Liver (tissue), 3 donors: ENCODE measurements at regions not wholly inside any gene's neighbourhood (a gene's known extent, or its start where the extent isn't known, plus 50 kb on each side); places are given as distances from the start of the nearest gene placed in this dataset.

Experiments
- EGR1 ChIP-seq, 2 donors: IDR thresholded peaks; 2 replicates each; pipeline ENCODE4 v1.6.1; 2016 to 2018; ENCODE audit warnings: antibody characterized with exemption in 2 of 2, low read depth in 2 of 2
- FOXA1 ChIP-seq: IDR thresholded peaks from 2 replicates; pipeline ENCODE4 v1.6.1; 2016; ENCODE audit warnings: antibody characterized with exemption
- GABPA ChIP-seq, 2 donors: IDR thresholded peaks in 1 of 2; conservative IDR thresholded peaks in 1 of 2; 2 replicates each; pipeline ENCODE4 v1.6.1; 2016; ENCODE audit warnings: antibody characterized with exemption in 2 of 2, mild to moderate bottlenecking in 1 of 2, moderate library complexity in 1 of 2
- HNF4A ChIP-seq, 2 donors: conservative IDR thresholded peaks; 2 replicates each; pipeline ENCODE4 v1.6.1; 2016; ENCODE audit warnings: antibody characterized with exemption in 2 of 2, mild to moderate bottlenecking in 2 of 2
- JUND ChIP-seq, 2 donors: IDR thresholded peaks; 2 replicates each; pipeline ENCODE4 v1.6.1; 2016; ENCODE audit warnings: antibody characterized with exemption in 2 of 2
- TAF1 ChIP-seq: conservative IDR thresholded peaks from 2 replicates; pipeline ENCODE4 v1.6.1; 2016; ENCODE audit warnings: antibody characterized with exemption, mild to moderate bottlenecking
- TF ChIP-seq, protein P1 (sequence below): fragments of 150-350 bp; IDR thresholded peaks from 2 replicates; pipeline ENCODE4 v1.5.1; 2017; ENCODE audit warnings: improper control_type of control experiment, low read depth, low read length; ENCODE audit not compliant: missing input control
- TF ChIP-seq, protein P2 (sequence below): IDR thresholded peaks from 2 replicates; pipeline ENCODE4 v1.6.1; 2016; ENCODE audit warnings: antibody characterized with exemption, mild to moderate bottlenecking
- TF ChIP-seq, protein P3 (sequence below): IDR thresholded peaks from 2 replicates; pipeline ENCODE4 v1.6.1; 2016; ENCODE audit warnings: antibody characterized with exemption
- donor health status: healthy.
- donor health status: healthy.

DNA sequence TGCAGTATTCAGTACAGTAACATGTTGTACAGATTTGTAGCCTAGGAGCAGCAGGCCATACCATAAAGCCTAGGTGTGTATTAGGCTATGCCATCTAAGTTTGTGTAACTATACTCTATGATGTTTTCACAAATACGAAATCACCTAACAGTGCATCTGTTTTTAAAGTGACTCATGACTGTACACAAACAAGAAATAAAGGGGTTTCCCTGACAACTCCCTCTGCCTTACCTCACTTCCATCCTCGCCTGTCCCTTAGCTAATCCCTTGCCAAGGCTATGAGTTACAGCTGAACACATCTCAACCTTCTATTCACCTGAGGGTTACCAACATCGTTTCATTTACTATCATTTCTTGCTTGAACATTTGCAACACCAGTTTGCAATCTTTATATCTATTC is 78.6 kb upstream of the RPRM start:
- TF ChIP-seq, protein P1, sequence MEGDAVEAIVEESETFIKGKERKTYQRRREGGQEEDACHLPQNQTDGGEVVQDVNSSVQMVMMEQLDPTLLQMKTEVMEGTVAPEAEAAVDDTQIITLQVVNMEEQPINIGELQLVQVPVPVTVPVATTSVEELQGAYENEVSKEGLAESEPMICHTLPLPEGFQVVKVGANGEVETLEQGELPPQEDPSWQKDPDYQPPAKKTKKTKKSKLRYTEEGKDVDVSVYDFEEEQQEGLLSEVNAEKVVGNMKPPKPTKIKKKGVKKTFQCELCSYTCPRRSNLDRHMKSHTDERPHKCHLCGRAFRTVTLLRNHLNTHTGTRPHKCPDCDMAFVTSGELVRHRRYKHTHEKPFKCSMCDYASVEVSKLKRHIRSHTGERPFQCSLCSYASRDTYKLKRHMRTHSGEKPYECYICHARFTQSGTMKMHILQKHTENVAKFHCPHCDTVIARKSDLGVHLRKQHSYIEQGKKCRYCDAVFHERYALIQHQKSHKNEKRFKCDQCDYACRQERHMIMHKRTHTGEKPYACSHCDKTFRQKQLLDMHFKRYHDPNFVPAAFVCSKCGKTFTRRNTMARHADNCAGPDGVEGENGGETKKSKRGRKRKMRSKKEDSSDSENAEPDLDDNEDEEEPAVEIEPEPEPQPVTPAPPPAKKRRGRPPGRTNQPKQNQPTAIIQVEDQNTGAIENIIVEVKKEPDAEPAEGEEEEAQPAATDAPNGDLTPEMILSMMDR: no peak
- TF ChIP-seq FOXA1: no peak
- no peak for TF ChIP-seq TAF1
- TF ChIP-seq HNF4A (conservative IDR thresholded peaks at IDR 0.05): no peak
- TF ChIP-seq, protein P2, sequence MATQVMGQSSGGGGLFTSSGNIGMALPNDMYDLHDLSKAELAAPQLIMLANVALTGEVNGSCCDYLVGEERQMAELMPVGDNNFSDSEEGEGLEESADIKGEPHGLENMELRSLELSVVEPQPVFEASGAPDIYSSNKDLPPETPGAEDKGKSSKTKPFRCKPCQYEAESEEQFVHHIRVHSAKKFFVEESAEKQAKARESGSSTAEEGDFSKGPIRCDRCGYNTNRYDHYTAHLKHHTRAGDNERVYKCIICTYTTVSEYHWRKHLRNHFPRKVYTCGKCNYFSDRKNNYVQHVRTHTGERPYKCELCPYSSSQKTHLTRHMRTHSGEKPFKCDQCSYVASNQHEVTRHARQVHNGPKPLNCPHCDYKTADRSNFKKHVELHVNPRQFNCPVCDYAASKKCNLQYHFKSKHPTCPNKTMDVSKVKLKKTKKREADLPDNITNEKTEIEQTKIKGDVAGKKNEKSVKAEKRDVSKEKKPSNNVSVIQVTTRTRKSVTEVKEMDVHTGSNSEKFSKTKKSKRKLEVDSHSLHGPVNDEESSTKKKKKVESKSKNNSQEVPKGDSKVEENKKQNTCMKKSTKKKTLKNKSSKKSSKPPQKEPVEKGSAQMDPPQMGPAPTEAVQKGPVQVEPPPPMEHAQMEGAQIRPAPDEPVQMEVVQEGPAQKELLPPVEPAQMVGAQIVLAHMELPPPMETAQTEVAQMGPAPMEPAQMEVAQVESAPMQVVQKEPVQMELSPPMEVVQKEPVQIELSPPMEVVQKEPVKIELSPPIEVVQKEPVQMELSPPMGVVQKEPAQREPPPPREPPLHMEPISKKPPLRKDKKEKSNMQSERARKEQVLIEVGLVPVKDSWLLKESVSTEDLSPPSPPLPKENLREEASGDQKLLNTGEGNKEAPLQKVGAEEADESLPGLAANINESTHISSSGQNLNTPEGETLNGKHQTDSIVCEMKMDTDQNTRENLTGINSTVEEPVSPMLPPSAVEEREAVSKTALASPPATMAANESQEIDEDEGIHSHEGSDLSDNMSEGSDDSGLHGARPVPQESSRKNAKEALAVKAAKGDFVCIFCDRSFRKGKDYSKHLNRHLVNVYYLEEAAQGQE: no peak
- TF ChIP-seq JUND (IDR thresholded peaks at IDR 0.05): no peak
- no peak for TF ChIP-seq EGR1 (IDR thresholded peaks at IDR 0.05; ENCODE audit: low read depth in 2 of 2)
- TF ChIP-seq GABPA (IDR thresholded peaks at IDR 0.05 in 1 of 2, conservative IDR thresholded peaks at IDR 0.05 in 1 of 2): no peak
- TF ChIP-seq, protein P3, sequence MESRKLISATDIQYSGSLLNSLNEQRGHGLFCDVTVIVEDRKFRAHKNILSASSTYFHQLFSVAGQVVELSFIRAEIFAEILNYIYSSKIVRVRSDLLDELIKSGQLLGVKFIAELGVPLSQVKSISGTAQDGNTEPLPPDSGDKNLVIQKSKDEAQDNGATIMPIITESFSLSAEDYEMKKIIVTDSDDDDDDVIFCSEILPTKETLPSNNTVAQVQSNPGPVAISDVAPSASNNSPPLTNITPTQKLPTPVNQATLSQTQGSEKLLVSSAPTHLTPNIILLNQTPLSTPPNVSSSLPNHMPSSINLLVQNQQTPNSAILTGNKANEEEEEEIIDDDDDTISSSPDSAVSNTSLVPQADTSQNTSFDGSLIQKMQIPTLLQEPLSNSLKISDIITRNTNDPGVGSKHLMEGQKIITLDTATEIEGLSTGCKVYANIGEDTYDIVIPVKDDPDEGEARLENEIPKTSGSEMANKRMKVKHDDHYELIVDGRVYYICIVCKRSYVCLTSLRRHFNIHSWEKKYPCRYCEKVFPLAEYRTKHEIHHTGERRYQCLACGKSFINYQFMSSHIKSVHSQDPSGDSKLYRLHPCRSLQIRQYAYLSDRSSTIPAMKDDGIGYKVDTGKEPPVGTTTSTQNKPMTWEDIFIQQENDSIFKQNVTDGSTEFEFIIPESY: no peak
